NT2/D1 (cell line): ENCODE measurements at regions not wholly inside any gene's neighbourhood (a gene's known extent, or its start where the extent isn't known, plus 50 kb on each side); places are given as distances from the start of the nearest gene placed in this dataset.

Source experiments
- DNase-seq: peaks from one replicate; pipeline ENCODE4 v3.0.0-alpha.2; 2011; ENCODE audit warnings: low read depth, low spot score
- H3K27me3 ChIP-seq: 2 replicates; pipeline ENCODE4 v1.6.0; 2011; ENCODE audit warnings: mild to moderate bottlenecking; ENCODE audit not compliant: insufficient read length, insufficient read depth
- H3K36me3 ChIP-seq: 2 replicates; pipeline ENCODE4 v1.6.1; 2011; ENCODE audit warnings: mild to moderate bottlenecking, low read length, mixed read lengths; ENCODE audit not compliant: insufficient read depth, insufficient read length
- H3K4me1 ChIP-seq: 2 replicates; pipeline ENCODE4 v1.5.1; 2011; ENCODE audit not compliant: insufficient read depth, insufficient read length
- H3K4me3 ChIP-seq: 2 replicates; pipeline ENCODE4 v1.5.1; 2011; ENCODE audit warnings: low read depth; ENCODE audit not compliant: insufficient read length
- H3K9ac ChIP-seq: 2 replicates; pipeline ENCODE4 v1.6.0; 2011; ENCODE audit warnings: low read depth; ENCODE audit not compliant: insufficient read length
- H3K9me3 ChIP-seq: 2 replicates; pipeline ENCODE4 v1.5.1; 2011; ENCODE audit warnings: mild to moderate bottlenecking, low read length; ENCODE audit not compliant: insufficient read depth
- SUZ12 ChIP-seq: IDR thresholded peaks from 2 replicates; pipeline ENCODE4 v1.6.1; 2011; ENCODE audit not compliant: insufficient read length, insufficient read depth; ENCODE audit errors: extremely low read depth
- YY1 ChIP-seq: IDR thresholded peaks from 2 replicates; pipeline ENCODE4 v1.6.1; 2011; ENCODE audit not compliant: insufficient read length, insufficient read depth
- ZNF274 ChIP-seq: IDR thresholded peaks from 2 replicates; pipeline ENCODE4 v1.6.1; 2011; ENCODE audit warnings: mild to moderate bottlenecking, low read depth, low read length

- Histone ChIP-seq H3K4me1 (no peaks in the 10 kb centered on the region), H3K4me3 (no peak overlapping the region), H3K9me3 (no peaks in the 10 kb centered on the region), H3K27me3 (no peaks in the 10 kb centered on the region), H3K36me3 (no peaks in the 10 kb centered on the region), H3K9ac (no peak overlapping the region)
- no peak for TF ChIP-seq YY1
- no peak for TF ChIP-seq SUZ12
- no peak for TF ChIP-seq ZNF274
- no peak for DNase-seq
These were observed 79.0 kb downstream of the TRIL start for GRCh38 chr7:28879105-28879504.

- no peak for DNase-seq
- Histone ChIP-seq H3K9me3 (no peaks in the 10 kb centered on the region), H3K9ac (no peak overlapping the region), H3K36me3 (no peaks in the 10 kb centered on the region), H3K4me3 (no peak overlapping the region), H3K27me3 (no peaks in the 10 kb centered on the region), H3K4me1 (no peaks in the 10 kb centered on the region)
- no peak for TF ChIP-seq SUZ12
These were observed 79.6 kb downstream of the TRIL start for GRCh38 chr7:28878481-28878880.
